Hepatocyte (in vitro differentiated cells): ENCODE measurements at regions not wholly inside any gene's neighbourhood (a gene's known extent, or its start where the extent isn't known, plus 50 kb on each side); places are given as distances from the start of the nearest gene placed in this dataset.

Experiments
- CTCF ChIP-seq: fragments of 200-600 bp; sonication (generic); IDR thresholded peaks from 2 replicates; pipeline ENCODE4 v1.5.1; 2016; ENCODE audit warnings: antibody characterized with exemption, mild to moderate bottlenecking; ENCODE audit not compliant: poor library complexity
- EZH2 ChIP-seq: fragments of 200-600 bp; sonication (generic); IDR thresholded peaks from 2 replicates; pipeline ENCODE4 v1.6.1; 2016; ENCODE audit warnings: antibody characterized with exemption, mild to moderate bottlenecking, borderline replicate concordance

DNA sequence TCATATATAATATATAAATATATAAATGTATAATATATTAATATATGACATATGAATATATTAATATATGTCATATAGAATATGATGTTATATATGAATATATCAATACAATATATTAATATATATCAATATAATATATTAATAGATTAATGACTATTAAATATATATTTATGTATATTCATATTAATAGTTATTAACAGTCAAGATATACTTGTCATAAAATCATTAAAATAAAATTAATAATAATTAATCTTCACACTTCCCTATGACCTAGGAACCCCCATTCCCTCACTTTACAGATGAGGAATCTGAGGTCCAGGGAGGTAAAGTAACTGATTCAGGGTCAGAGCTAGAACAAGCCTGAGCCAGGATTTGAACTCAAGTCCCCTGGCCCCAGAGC lies 70.6 kb upstream of the SLC6A11 start:
- TF ChIP-seq CTCF (no peak), EZH2 (no peak)
